Neutrophil (primary cell): ENCODE measurements at regions not wholly inside any gene's neighbourhood (a gene's known extent, or its start where the extent isn't known, plus 50 kb on each side); places are given as distances from the start of the nearest gene placed in this dataset.

Experiments used
- H3K27ac ChIP-seq: fragments of 200-600 bp; sonication (generic); 2 replicates; pipeline ENCODE4 v1.5.1; 2016; ENCODE audit warnings: mild to moderate bottlenecking, moderate library complexity
- H3K27me3 ChIP-seq: fragments of 200-600 bp; sonication (generic); 2 replicates; pipeline ENCODE4 v1.6.0; 2016; ENCODE audit warnings: mild to moderate bottlenecking
- H3K36me3 ChIP-seq: fragments of 200-600 bp; sonication (generic); 2 replicates; pipeline ENCODE4 v1.5.1; 2017
- H3K4me1 ChIP-seq, 2 experiments: fragments of 200-600 bp in 1 of 2; sonication (generic) in 1 of 2; 1 replicate in 1 of 2; 2 replicates in 1 of 2; pipeline versions ENCODE4 v1.5.1 to v1.6.1; 2013 to 2016; ENCODE audit warnings: low read depth in 1 of 2, low read length in 1 of 2, mild to moderate bottlenecking in 1 of 2, moderate library complexity in 1 of 2; ENCODE audit not compliant: control insufficient read depth in 1 of 2, insufficient read depth in 1 of 2
- H3K4me3 ChIP-seq, 2 experiments: fragments of 200-600 bp in 1 of 2; sonication (generic) in 1 of 2; 1 replicate in 1 of 2; 2 replicates in 1 of 2; pipeline ENCODE4 v1.5.1; 2013 to 2016; ENCODE audit warnings: low read depth in 1 of 2, low read length in 1 of 2, mild to moderate bottlenecking in 1 of 2, moderate library complexity in 1 of 2
- H3K9me3 ChIP-seq: fragments of 200-600 bp; sonication (generic); 2 replicates; pipeline ENCODE4 v1.5.1; 2016
- TF ChIP-seq, protein P1 (sequence below): fragments of 200-600 bp; sonication (generic); IDR thresholded peaks from 2 replicates; pipeline ENCODE4 v1.5.1; 2016; ENCODE audit warnings: antibody characterized with exemption

DNA sequence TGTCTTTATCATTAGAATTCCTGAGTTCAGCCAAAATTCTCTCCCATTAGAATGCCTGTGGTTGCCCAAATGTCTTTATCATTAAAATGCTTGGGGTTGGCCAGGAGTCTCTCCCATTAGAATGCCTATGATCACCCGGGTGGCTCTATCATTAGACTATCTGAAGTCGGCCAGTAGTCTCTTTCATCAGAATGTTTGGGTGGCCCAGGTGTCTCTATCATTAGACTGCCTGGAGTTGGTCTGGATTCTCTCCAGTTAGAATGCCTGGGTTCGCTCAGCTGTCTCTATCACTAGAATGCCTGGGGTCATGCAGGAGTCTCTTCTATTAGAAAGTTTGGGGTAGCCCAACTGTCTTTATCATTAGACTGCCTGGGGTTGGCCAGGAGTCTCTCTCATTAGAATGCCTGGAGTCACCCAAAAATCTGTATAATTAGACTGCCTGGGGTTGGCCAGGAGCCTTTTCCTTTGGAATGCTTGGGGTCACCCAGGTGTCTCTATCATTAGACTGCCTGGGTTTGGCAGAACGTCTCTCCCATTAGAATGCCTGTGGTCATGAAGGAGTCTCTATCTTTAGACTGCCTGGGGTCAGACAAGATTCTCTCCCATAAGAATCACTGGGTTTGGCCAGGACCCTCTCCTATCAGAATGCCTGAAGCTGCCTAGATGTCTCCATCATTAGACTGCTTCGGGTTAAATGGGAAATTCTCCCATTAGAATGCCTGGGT, 1478.3 kb downstream of the UQCRFS1 start:
- peaks cover 12% of the 10 kb centered on the region for H3K9me3 ChIP-seq
- H3K36me3 ChIP-seq = no peaks in the 10 kb centered on the region
- no peaks in the 10 kb centered on the region for H3K4me1 ChIP-seq
- H3K27ac ChIP-seq = no peak overlapping the region
- TF ChIP-seq, protein P1, sequence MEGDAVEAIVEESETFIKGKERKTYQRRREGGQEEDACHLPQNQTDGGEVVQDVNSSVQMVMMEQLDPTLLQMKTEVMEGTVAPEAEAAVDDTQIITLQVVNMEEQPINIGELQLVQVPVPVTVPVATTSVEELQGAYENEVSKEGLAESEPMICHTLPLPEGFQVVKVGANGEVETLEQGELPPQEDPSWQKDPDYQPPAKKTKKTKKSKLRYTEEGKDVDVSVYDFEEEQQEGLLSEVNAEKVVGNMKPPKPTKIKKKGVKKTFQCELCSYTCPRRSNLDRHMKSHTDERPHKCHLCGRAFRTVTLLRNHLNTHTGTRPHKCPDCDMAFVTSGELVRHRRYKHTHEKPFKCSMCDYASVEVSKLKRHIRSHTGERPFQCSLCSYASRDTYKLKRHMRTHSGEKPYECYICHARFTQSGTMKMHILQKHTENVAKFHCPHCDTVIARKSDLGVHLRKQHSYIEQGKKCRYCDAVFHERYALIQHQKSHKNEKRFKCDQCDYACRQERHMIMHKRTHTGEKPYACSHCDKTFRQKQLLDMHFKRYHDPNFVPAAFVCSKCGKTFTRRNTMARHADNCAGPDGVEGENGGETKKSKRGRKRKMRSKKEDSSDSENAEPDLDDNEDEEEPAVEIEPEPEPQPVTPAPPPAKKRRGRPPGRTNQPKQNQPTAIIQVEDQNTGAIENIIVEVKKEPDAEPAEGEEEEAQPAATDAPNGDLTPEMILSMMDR = no peak
- no peak overlapping the region for H3K4me3 ChIP-seq
- no peaks in the 10 kb centered on the region for H3K27me3 ChIP-seq

DNA sequence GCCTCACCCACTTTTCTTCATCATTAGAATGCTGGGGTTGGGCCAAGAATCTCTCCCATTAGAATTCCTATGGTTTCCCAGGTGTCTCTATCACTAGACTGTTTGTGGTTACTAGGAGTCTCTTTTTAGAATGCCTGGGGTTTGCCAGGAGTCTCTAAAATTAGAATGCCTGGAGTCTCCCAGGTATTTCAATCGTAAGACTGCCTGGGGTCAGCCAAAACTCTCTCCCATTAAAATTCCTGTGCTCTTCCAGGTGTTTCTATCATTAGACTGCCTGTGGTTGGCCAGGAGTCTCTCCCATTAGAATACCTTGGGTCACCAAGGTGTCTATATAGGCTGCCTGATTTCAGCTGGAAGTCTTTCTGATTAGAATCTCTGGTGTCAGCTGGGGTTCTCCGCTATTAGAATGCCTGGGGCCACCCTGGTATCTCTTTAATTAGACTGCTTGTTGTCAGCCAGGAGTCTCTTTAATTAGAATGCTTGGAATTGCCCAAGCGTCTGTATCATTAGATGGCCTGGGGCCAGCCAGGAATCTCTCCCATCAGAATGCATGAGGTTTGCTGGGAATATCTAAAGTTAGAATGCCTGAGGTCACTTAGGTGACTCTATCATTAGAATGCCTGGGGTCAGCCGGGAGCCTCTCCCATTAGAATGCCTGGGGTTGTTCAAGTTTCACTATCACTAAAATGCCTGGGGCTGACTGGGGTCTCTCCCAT, 1479.2 kb downstream of the UQCRFS1 start:
- Histone ChIP-seq H3K27me3 (no peaks in the 10 kb centered on the region), H3K36me3 (no peaks in the 10 kb centered on the region), H3K27ac (no peak overlapping the region), H3K4me1 (no peaks in the 10 kb centered on the region), H3K4me3 (no peak overlapping the region), H3K9me3 (peaks cover 12% of the 10 kb centered on the region)
- TF ChIP-seq, protein P1 = no peak

DNA sequence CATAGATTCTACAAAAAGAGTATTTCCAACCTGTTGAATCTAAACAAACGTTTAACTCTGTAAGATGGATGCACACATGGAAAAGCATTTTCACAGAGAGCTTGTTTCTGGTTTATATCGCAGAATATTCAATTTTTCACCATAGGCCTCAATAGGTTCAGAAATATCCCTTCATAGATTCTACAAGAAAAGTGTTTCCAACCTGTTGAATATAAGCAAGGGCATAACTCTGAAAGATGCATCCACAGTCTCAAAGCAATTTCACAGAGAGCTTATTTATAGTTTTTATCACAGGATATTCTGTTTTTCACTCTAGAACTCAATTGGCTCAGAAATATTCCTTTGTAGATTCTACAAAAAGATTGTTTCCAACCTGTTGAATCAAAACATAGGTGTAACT, 1483.6 kb downstream of the UQCRFS1 start:
- H3K27me3 ChIP-seq = no peaks in the 10 kb centered on the region
- H3K27ac ChIP-seq = no peak overlapping the region
- no peak overlapping the region for H3K4me3 ChIP-seq
- TF ChIP-seq, protein P1 = no peak
- H3K9me3 ChIP-seq = peaks cover 25% of the 10 kb centered on the region
- no peaks in the 10 kb centered on the region for H3K36me3 ChIP-seq
- no peaks in the 10 kb centered on the region for H3K4me1 ChIP-seq

DNA sequence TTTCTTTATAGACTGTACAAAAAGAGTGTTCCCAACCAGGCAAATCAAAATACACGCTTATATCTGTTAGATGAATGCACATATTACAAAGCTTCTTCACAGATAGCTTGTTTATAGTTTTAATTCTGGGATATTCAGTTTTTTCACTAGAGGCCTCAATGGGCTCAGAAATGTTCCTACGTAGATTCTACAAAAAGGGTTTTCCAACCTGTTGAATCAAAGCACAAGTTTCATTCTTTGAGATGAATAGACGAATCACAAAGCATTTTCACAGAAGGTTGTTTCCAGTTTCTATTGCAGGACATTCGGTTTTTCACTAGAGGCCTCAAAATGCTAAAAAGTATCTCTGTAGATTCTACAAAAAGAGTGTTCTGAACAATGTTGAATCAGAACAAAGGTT, 1490.3 kb downstream of the UQCRFS1 start:
- no peak overlapping the region for H3K27ac ChIP-seq

DNA sequence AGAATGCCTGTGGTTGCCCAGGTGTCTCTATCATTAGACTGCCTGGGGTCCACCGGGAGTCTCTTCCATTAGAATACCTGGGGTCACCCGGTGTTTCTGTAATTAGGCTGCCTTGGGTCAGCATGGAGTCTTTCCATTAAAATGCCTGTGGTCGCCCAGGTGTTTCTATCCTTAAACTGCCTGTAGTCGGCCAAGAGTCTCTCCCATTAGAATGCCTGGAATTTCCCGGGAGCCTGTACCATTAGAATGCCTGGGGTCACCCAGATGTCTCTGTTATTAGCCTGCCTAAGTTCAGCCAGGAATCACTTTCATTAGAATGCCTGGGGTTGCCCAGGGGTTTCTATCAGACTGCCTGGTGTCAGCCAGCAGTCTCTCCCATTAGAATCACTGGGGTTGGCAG, 1492.8 kb downstream of the UQCRFS1 start:
- no peak overlapping the region for H3K4me3 ChIP-seq
- H3K9me3 ChIP-seq = peaks cover 5% of the 10 kb centered on the region
- H3K4me1 ChIP-seq = no peaks in the 10 kb centered on the region
- H3K27ac ChIP-seq = no peak overlapping the region
- no peaks in the 10 kb centered on the region for H3K27me3 ChIP-seq
- TF ChIP-seq, protein P1 = no peak
- H3K36me3 ChIP-seq = no peaks in the 10 kb centered on the region

More for the DNA sequence above, 1490.3 kb downstream of the UQCRFS1 start:
- Histone ChIP-seq H3K27me3 (no peaks in the 10 kb centered on the region), H3K36me3 (no peaks in the 10 kb centered on the region), H3K4me3 (no peak overlapping the region), H3K9me3 (peaks cover 11% of the 10 kb centered on the region), H3K4me1 (no peaks in the 10 kb centered on the region)
- TF ChIP-seq, protein P1 = no peak
